H9 (cell line): ENCODE measurements at regions not wholly inside any gene's neighbourhood (a gene's known extent, or its start where the extent isn't known, plus 50 kb on each side); places are given as distances from the start of the nearest gene placed in this dataset.

Experiments
- DNase-seq: peaks from one replicate; pipeline ENCODE4 v3.0.0-alpha.2; 2017
- H2AFZ ChIP-seq: one replicate; pipeline ENCODE4 v1.6.1; 2013; ENCODE audit warnings: mild to moderate bottlenecking, low read length, control low read depth, moderate library complexity
- H2AK5ac ChIP-seq: 2 replicates; pipeline ENCODE4 v1.6.1; 2013; ENCODE audit warnings: low read length, control low read depth, mixed read lengths; ENCODE audit not compliant: insufficient read length
- H2BK120ac ChIP-seq: one replicate; pipeline ENCODE4 v1.6.1; 2013; ENCODE audit warnings: low read depth, mild to moderate bottlenecking, low read length, control low read depth, inconsistent platforms; ENCODE audit not compliant: poor library complexity, severe bottlenecking
- H2BK12ac ChIP-seq: 2 replicates; pipeline ENCODE4 v1.6.1; 2013; ENCODE audit warnings: low read length, control low read depth, mixed read lengths, low read depth; ENCODE audit not compliant: insufficient read length
- H2BK15ac ChIP-seq: 2 replicates; pipeline ENCODE4 v1.6.1; 2013; ENCODE audit warnings: low read depth, low read length, control low read depth
- H2BK20ac ChIP-seq: one replicate; pipeline ENCODE4 v1.6.1; 2013; ENCODE audit warnings: low read depth, mild to moderate bottlenecking, low read length, control low read depth, inconsistent platforms; ENCODE audit not compliant: poor library complexity, severe bottlenecking
- H2BK5ac ChIP-seq: 2 replicates; pipeline ENCODE4 v1.6.1; 2013; ENCODE audit warnings: low read length, control low read depth, mixed read lengths; ENCODE audit not compliant: insufficient read length
- H3K14ac ChIP-seq: 2 replicates; pipeline ENCODE4 v1.6.1; 2013; ENCODE audit warnings: low read length, control low read depth; ENCODE audit not compliant: insufficient read depth
- H3K18ac ChIP-seq: 2 replicates; pipeline ENCODE4 v1.6.1; 2013; ENCODE audit warnings: low read depth, mild to moderate bottlenecking, mixed read lengths, low read length, control low read depth; ENCODE audit not compliant: insufficient read length
- H3K23ac ChIP-seq: 2 replicates; pipeline ENCODE4 v1.6.1; 2013; ENCODE audit warnings: low read length, control low read depth, mixed read lengths, low read depth; ENCODE audit not compliant: insufficient read length
- H3K23me2 ChIP-seq: 2 replicates; pipeline ENCODE4 v1.6.1; 2013; ENCODE audit warnings: low read depth, mild to moderate bottlenecking, mixed read lengths, low read length, control low read depth; ENCODE audit not compliant: insufficient read length, poor library complexity, severe bottlenecking
- H3K27ac ChIP-seq: 2 replicates; pipeline ENCODE4 v1.5.1; 2013; ENCODE audit warnings: low read length, control low read depth, mixed read lengths, low read depth; ENCODE audit not compliant: insufficient read length
- H3K27me3 ChIP-seq: 2 replicates; pipeline ENCODE4 v1.6.1; 2013; ENCODE audit warnings: low read length, control low read depth, inconsistent platforms; ENCODE audit not compliant: insufficient read depth
- H3K4ac ChIP-seq: 2 replicates; pipeline ENCODE4 v1.6.1; 2013; ENCODE audit warnings: low read depth, mild to moderate bottlenecking, control low read depth, inconsistent platforms, low read length, moderate library complexity
- H3K4me1 ChIP-seq: 2 replicates; pipeline ENCODE4 v1.6.1; 2013; ENCODE audit warnings: low read length, control low read depth, inconsistent platforms; ENCODE audit not compliant: insufficient read depth
- H3K4me2 ChIP-seq: 2 replicates; pipeline ENCODE4 v1.6.1; 2013; ENCODE audit warnings: low read length, control low read depth, mixed read lengths; ENCODE audit not compliant: insufficient read length, insufficient read depth
- H3K56ac ChIP-seq: 2 replicates; pipeline ENCODE4 v1.6.1; 2013; ENCODE audit warnings: low read depth, mild to moderate bottlenecking, mixed read lengths, low read length, control low read depth; ENCODE audit not compliant: insufficient read length
- H3K79me1 ChIP-seq: 2 replicates; pipeline ENCODE4 v1.6.1; 2013; ENCODE audit warnings: low read depth, mild to moderate bottlenecking, moderate library complexity, low read length, control low read depth, inconsistent platforms; ENCODE audit not compliant: insufficient read depth, poor library complexity, severe bottlenecking
- H3K79me2 ChIP-seq: 2 replicates; pipeline ENCODE4 v1.6.1; 2013; ENCODE audit warnings: low read length, control low read depth, inconsistent platforms; ENCODE audit not compliant: insufficient read depth
- H3K9ac ChIP-seq: 2 replicates; pipeline ENCODE4 v1.6.1; 2013; ENCODE audit warnings: low read length, control low read depth, mixed read lengths; ENCODE audit not compliant: insufficient read length; ENCODE audit errors: extremely low read depth
- H3K9me3 ChIP-seq: one replicate; pipeline ENCODE4 v1.6.1; 2013; ENCODE audit warnings: low read depth, low read length, inconsistent platforms; ENCODE audit not compliant: control insufficient read depth
- H3T11ph ChIP-seq: one replicate; pipeline ENCODE4 v1.6.1; 2013; ENCODE audit warnings: mild to moderate bottlenecking, low read length, control low read depth, inconsistent platforms
- H4K20me1 ChIP-seq: one replicate; pipeline ENCODE4 v1.6.1; 2013; ENCODE audit not compliant: control insufficient read depth, insufficient read length, insufficient read depth
- H4K5ac ChIP-seq: 2 replicates; pipeline ENCODE4 v1.6.1; 2013; ENCODE audit warnings: low read depth, mild to moderate bottlenecking, mixed read lengths, low read length, control low read depth; ENCODE audit not compliant: insufficient read length
- H4K8ac ChIP-seq: replicated peaks from 2 replicates; pipeline ENCODE4 v1.6.1; 2013; ENCODE audit warnings: low read length, control low read depth, mixed read lengths, low read depth; ENCODE audit not compliant: insufficient read length
- H4K91ac ChIP-seq: 2 replicates; pipeline ENCODE4 v1.6.1; 2013; ENCODE audit warnings: low read depth, mild to moderate bottlenecking, moderate library complexity, mixed read lengths, low read length, control low read depth; ENCODE audit not compliant: insufficient read length
- H3K27ac Mint-ChIP-seq, 3 experiments: 2 replicates in 2 of 3; 3 replicates in 1 of 3; pipeline ENCODE4 v1.8.0; 2020 to 2021; ENCODE audit warnings: mixed read lengths in 3 of 3, mild to moderate bottlenecking in 1 of 3, moderate library complexity in 1 of 3
- H3K27me3 Mint-ChIP-seq: 2 replicates; pipeline ENCODE4 v1.8.0; 2021; ENCODE audit warnings: low read depth, mild to moderate bottlenecking, moderate library complexity, mixed read lengths
- H3K36me3 Mint-ChIP-seq, 3 experiments: 2 replicates in 2 of 3; 3 replicates in 1 of 3; pipeline ENCODE4 v1.8.0; 2020 to 2021; ENCODE audit warnings: low read depth in 3 of 3, mixed read lengths in 3 of 3; ENCODE audit not compliant: insufficient read depth in 1 of 3
- H3K4me1 Mint-ChIP-seq, 2 experiments: 2 replicates each; pipeline ENCODE4 v1.8.0; 2020; ENCODE audit warnings: mixed read lengths in 2 of 2
- H3K4me3 Mint-ChIP-seq, 2 experiments: 2 replicates in 1 of 2; 3 replicates in 1 of 2; pipeline ENCODE4 v1.8.0; 2020 to 2021; ENCODE audit warnings: mild to moderate bottlenecking in 2 of 2, mixed read lengths in 2 of 2, moderate library complexity in 1 of 2
- H3K9me3 Mint-ChIP-seq, 2 experiments: 2 replicates in 1 of 2; 3 replicates in 1 of 2; pipeline ENCODE4 v1.8.0; 2020; ENCODE audit warnings: mild to moderate bottlenecking in 2 of 2, mixed read lengths in 2 of 2, moderate library complexity in 1 of 2
- CTCF ChIP-seq: fragments of 200-600 bp; sonication (generic); conservative IDR thresholded peaks from 3 replicates; pipeline ENCODE4 v1.8.0; 2021; ENCODE audit warnings: antibody characterized with exemption, mild to moderate bottlenecking
- WGBS: extraction: QIAGEN DNeasy Blood & Tissue Kit; methylation state at CpG from one replicate; pipeline ENCODE4 v1.1.7; 2013; ENCODE audit warnings: missing lambda C conversion rate, low lambda C conversion rate, mixed read lengths; ENCODE audit not compliant: insufficient read length; ENCODE audit errors: extremely low coverage; 5-methylcytosine and 5-hydroxymethylcytosine counted together

GRCh38 chr2:37493425-37493824 is 149.0 kb downstream of the QPCT start:
- Histone ChIP-seq H3K4me1 (no peaks in the 10 kb centered on the region), H3K4me2 (no peak overlapping the region), H4K5ac (no peak overlapping the region), H2BK12ac (no peak overlapping the region), H3K79me2 (no peaks in the 10 kb centered on the region), H2AFZ (no peak overlapping the region), H3K9me3 (no peaks in the 10 kb centered on the region), H3T11ph (no peak overlapping the region), H4K8ac (no peak overlapping the region), H2BK15ac (no peak overlapping the region), H3K23me2 (no peaks in the 10 kb centered on the region), H3K79me1 (no peaks in the 10 kb centered on the region), H3K56ac (no peak overlapping the region), H2AK5ac (no peak overlapping the region), H3K14ac (no peak overlapping the region), H4K91ac (no peak overlapping the region), H3K9ac (no peak overlapping the region), H3K27ac (no peak overlapping the region), H3K27me3 (no peaks in the 10 kb centered on the region), H3K23ac (no peak overlapping the region), H3K4ac (no peak overlapping the region), H2BK120ac (no peak overlapping the region), H2BK5ac (no peak overlapping the region), H4K20me1 (no peaks in the 10 kb centered on the region), H3K18ac (no peak overlapping the region), H2BK20ac (no peak overlapping the region)
- WGBS = no CpG with 5 or more reads among the region's 3 CpGs
- Mint-ChIP-seq H3K27ac (no peak overlapping the region), H3K9me3 (peaks cover 9 to 15% of the 10 kb centered on the region in 2 experiments), H3K4me1 (no peaks in the 10 kb centered on the region), H3K27me3 (no peaks in the 10 kb centered on the region), H3K36me3 (peaks cover 0 to 8% (median 0%) of the 10 kb centered on the region in 3 experiments; a peak in 3 of 7 replicates), H3K4me3 (no peak overlapping the region)
- no peak for DNase-seq
- no peak for TF ChIP-seq CTCF
